ENCODE measurements at regions not wholly inside any gene's neighbourhood (a gene's known extent, or its start where the extent isn't known, plus 50 kb on each side); places are given as distances from the start of the nearest gene placed in this dataset.

DNA sequence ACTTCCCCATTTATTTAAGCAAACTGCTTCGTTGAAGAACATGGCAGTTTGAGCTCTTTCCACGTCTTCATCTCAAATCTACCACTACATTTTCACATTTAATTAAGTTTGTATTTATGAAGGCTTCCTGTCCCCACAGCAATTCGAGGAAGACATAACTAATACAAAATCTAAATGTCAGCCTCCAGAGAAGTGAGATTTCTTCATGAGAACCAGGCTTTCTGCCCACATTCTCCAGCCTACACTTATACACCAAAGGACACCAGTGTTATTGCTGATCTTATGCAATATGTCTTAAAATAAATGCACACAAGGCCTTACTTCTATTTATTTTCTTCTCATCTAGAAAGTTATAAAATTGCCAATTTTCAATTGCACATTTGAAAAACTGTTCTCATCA is 1209.3 kb upstream of the FAM98A start:
- Mint-ChIP-seq H3K36me3 (ENCODE audit: low read depth, unreplicated experiment) (no peaks in the 10 kb centered on the region), H3K27me3 (ENCODE audit: low read depth, unreplicated experiment) (no peaks in the 10 kb centered on the region), H3K4me1 (ENCODE audit: low read depth, unreplicated experiment) (peaks cover 10% of the 10 kb centered on the region), H3K4me3 (ENCODE audit: unreplicated experiment) (no peak overlapping the region), H3K9me3 (ENCODE audit: unreplicated experiment) (no peaks in the 10 kb centered on the region), H3K27ac (ENCODE audit: unreplicated experiment) (no peak overlapping the region)
- TF ChIP-seq EZH2 (IDR thresholded peaks at IDR 0.05; ENCODE audit: insufficient read depth, low read length), result no peak
- no peak for TF ChIP-seq CTCF (IDR thresholded peaks at IDR 0.05; ENCODE audit: insufficient read depth, low read depth, low read length)
- Histone ChIP-seq H3K79me2 (ENCODE audit: insufficient read depth, low read length) (no peaks in the 10 kb centered on the region), H3K4me3 (ENCODE audit: insufficient read depth, low read depth, low read length) (no peak overlapping the region), H3K4me2 (ENCODE audit: low read length) (no peak overlapping the region), H3K9me3 (ENCODE audit: insufficient read depth, low read depth, low read length) (no peaks in the 10 kb centered on the region), H3K36me3 (ENCODE audit: insufficient read depth, low read length) (no peaks in the 10 kb centered on the region), H3K4me1 (ENCODE audit: insufficient read depth, low read length) (no peaks in the 10 kb centered on the region), H3K27ac (ENCODE audit: low read depth, low read length) (no peak overlapping the region), H4K20me1 (ENCODE audit: insufficient read depth, low read length) (no peaks in the 10 kb centered on the region), H3K9ac (ENCODE audit: low read length) (no peak overlapping the region), H3K27me3 (ENCODE audit: insufficient read depth, low read length) (no peaks in the 10 kb centered on the region), H2AFZ (ENCODE audit: low read depth, low read length) (no peak overlapping the region)
- DNase-seq (ENCODE audit: low read depth), result no peak
- FAIRE-seq, result no peak

- no peak overlapping the region for H2AFZ ChIP-seq (ENCODE audit: low read depth, low read length)
- no peaks in the 10 kb centered on the region for H3K36me3 ChIP-seq (ENCODE audit: insufficient read depth, low read length)
Observed at GRCh38 chr2:34806891-34807290, 1207.8 kb upstream of the FAM98A start.

More at GRCh38 chr2:34806891-34807290, 1207.8 kb upstream of the FAM98A start:
- H3K4me2 ChIP-seq (ENCODE audit: low read length), result no peak overlapping the region
- DNase-seq (ENCODE audit: low read depth) (no peak), FAIRE-seq (no peak)
- no peak overlapping the region for H3K4me3 Mint-ChIP-seq (ENCODE audit: unreplicated experiment)
- H3K27me3 ChIP-seq (ENCODE audit: insufficient read depth, low read length), result no peaks in the 10 kb centered on the region
- peaks cover 10% of the 10 kb centered on the region for H3K4me1 Mint-ChIP-seq (ENCODE audit: low read depth, unreplicated experiment)
- no peaks in the 10 kb centered on the region for H3K9me3 Mint-ChIP-seq (ENCODE audit: unreplicated experiment)
- H3K27ac ChIP-seq (ENCODE audit: low read depth, low read length), result no peak overlapping the region
- TF ChIP-seq CTCF (IDR thresholded peaks at IDR 0.05; ENCODE audit: insufficient read depth, low read depth, low read length) (no peak), EZH2 (IDR thresholded peaks at IDR 0.05; ENCODE audit: insufficient read depth, low read length) (no peak)
- H3K4me3 ChIP-seq (ENCODE audit: insufficient read depth, low read depth, low read length), result no peak overlapping the region
- no peaks in the 10 kb centered on the region for H3K79me2 ChIP-seq (ENCODE audit: insufficient read depth, low read length)
- H3K9ac ChIP-seq (ENCODE audit: low read length), result no peak overlapping the region
- H3K4me1 ChIP-seq (ENCODE audit: insufficient read depth, low read length), result no peaks in the 10 kb centered on the region
- H4K20me1 ChIP-seq (ENCODE audit: insufficient read depth, low read length), result no peaks in the 10 kb centered on the region
- H3K27ac Mint-ChIP-seq (ENCODE audit: unreplicated experiment), result no peak overlapping the region
- no peaks in the 10 kb centered on the region for H3K27me3 Mint-ChIP-seq (ENCODE audit: low read depth, unreplicated experiment)
- no peaks in the 10 kb centered on the region for H3K36me3 Mint-ChIP-seq (ENCODE audit: low read depth, unreplicated experiment)
- no peaks in the 10 kb centered on the region for H3K9me3 ChIP-seq (ENCODE audit: insufficient read depth, low read depth, low read length)
